GM10266 (cell line): ENCODE measurements at regions not wholly inside any gene's neighbourhood (a gene's known extent, or its start where the extent isn't known, plus 50 kb on each side); places are given as distances from the start of the nearest gene placed in this dataset.

Experiments used
- DNase-seq: peaks from one replicate; pipeline ENCODE4 v3.0.0; 2012; ENCODE audit errors: extremely low spot score
- TF ChIP-seq, protein P1 (sequence below): IDR thresholded peaks from 2 replicates; pipeline ENCODE4 v1.5.1; 2012; ENCODE audit warnings: mild to moderate bottlenecking, low read depth; ENCODE audit not compliant: control insufficient read depth, insufficient read depth; ENCODE audit errors: missing control alignments

DNA sequence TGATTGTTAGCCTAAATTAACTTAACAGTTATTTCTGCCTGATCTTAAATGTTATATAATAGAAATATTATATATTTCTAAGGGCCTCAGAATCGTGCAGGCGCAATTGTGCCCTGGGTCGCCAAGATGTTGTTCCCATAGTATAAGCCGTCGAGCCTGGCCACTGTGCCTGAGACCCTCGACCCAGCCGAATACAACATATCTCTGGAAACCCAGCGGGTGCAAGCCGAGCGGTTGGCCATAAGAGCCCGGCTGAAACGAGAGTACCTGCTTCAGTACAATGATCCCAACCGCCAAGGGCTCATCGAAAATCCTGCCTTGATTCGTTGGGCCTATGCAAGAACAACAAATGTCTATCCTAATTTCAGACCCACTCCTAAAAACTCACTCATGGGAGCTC lies 549.8 kb downstream of the KCTD8 start:
- TF ChIP-seq, protein P1, sequence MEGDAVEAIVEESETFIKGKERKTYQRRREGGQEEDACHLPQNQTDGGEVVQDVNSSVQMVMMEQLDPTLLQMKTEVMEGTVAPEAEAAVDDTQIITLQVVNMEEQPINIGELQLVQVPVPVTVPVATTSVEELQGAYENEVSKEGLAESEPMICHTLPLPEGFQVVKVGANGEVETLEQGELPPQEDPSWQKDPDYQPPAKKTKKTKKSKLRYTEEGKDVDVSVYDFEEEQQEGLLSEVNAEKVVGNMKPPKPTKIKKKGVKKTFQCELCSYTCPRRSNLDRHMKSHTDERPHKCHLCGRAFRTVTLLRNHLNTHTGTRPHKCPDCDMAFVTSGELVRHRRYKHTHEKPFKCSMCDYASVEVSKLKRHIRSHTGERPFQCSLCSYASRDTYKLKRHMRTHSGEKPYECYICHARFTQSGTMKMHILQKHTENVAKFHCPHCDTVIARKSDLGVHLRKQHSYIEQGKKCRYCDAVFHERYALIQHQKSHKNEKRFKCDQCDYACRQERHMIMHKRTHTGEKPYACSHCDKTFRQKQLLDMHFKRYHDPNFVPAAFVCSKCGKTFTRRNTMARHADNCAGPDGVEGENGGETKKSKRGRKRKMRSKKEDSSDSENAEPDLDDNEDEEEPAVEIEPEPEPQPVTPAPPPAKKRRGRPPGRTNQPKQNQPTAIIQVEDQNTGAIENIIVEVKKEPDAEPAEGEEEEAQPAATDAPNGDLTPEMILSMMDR = no peak
- DNase-seq = no peak

DNA sequence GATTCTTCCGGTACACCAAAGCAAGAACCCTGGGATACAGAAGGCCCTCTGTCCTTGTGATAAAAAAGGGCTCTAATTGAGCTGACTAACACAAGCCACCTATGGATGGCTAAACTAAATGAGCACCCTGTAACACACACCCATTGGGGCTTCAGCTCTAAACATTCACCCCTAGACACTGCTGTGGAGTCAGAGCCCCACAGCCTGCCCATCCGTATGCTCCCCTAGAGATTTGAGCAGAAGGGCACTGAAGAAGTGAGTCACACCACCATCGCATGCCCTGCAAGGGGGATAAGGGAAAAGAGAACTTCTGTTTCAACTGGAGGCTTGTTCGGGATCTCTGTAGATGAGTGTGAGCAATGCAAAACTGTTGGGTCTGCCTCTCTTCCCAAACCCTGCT lies 545.2 kb downstream of the KCTD8 start:
- TF ChIP-seq, protein P1 = no peak
- no peak for DNase-seq

DNA sequence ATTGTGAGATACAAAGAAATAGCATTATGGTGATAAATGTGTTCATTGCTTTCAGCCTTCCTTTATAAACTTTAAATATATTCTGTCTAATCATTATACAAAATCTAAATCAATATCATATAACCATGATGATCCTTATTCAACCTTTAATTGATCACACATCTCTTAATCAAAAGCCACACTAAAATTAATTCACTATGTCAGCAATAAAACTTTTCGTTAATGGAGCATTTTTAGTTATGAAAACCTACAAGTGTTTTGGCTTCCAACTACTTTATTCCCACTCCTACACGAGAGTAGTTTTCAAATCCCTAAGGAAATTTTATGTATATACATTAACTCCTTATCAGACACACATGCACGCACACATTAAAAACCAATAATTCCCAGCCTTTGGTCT lies 530.2 kb downstream of the KCTD8 start:
- no peak for DNase-seq
- TF ChIP-seq, protein P1 = no peak

DNA sequence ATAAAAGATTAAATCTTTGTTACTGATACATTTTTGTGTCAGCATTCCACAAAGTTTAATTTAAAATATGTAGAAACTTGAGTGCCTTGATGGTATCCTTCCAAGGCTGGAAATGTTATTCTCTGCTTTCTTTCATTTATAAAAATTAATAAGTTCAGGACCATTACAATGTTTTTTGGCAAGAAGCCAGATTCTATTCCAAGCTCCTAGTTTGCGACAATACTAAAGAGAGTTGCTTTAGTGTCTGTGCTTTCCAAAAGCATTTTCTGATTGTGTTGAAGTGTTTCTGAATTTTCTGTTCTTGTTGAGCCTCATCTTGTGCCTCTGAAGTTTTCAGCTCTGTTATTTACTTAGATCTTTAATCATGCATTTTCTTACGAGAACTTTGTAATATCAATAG lies 516.2 kb downstream of the KCTD8 start:
- DNase-seq = no peak
- TF ChIP-seq, protein P1 = no peak

DNA sequence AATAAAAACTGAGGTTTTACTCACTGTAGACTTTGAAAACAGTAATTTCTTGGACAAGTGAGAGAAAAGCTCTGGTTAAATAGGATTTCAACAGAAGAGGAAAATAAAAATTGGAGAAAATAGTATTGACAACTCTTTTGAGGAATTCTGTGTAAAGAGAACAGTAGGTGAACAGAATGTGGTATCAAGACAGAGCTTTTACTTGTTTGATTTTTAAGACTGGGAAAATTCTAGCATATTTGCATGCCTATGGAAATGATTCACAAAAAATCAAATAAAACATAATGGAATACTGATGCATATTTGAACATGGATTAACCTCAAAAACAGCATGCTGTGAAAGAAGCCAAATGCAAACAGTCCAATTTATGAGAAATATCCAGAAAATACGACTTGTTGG lies 504.6 kb downstream of the KCTD8 start:
- TF ChIP-seq, protein P1 = no peak
- DNase-seq = no peak

DNA sequence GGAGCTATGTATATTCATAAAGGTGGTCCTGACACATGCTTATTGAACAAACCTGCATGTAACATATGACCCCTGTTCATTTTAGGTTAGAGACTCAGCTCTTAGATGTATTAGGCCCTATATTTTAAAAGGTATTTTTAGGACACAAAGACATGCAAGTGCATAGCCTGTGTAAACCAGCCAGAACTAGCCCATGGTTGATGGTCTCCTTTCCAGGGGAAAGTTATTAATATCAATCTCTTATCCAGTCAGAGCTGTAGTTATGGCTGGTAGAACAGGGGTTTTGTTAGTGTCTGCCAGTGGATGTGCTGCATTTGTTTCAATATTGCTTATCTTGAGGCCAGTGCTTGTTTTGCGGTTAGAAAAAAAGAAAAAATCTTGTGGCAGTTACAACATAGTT lies 488.6 kb downstream of the KCTD8 start:
- DNase-seq = no peak
- TF ChIP-seq, protein P1 = no peak

DNA sequence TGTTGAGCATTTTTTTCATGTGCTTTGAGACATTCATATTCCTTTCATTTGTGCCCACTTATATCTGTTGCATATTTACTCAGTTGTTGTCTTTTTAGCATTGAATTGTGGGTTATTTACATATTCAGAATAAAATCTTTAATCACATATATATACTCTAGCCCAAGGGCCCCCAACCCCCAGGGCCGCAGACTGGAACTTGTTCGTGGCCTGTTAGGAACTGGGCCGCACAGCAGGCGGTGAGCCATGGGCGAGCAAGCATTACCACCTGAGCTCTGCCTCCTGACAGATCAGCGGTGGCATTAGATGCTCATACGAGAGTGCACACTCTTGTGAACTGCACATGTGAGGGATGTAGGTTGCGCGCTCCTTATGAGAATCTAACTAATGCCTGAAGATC lies 480.6 kb downstream of the KCTD8 start:
- TF ChIP-seq, protein P1 = no peak
- DNase-seq = no peak

DNA sequence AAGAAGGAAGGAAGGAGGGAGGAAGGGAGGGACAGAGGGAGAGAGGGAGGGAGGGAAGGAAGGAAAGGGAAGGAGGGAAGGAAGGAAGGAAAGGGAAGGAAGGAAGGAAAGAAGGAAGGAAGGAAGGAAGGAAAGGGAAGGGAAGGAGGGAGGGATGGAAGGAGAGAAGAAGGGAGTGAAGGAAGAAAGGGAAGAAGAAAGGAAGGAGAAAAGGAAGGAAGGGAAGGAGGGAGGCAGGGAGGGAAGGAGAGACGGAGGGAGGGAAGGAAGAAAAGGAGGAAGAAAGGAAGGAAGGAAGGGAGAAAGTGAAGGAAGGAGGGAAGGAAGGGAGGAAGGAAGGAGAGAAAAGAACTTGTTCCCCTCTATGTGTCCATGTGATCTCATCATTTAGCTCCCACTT lies 465.0 kb downstream of the KCTD8 start:
- DNase-seq = no peak
- TF ChIP-seq, protein P1 = no peak
